ENCODE measurements at regions not wholly inside any gene's neighbourhood (a gene's known extent, or its start where the extent isn't known, plus 50 kb on each side); places are given as distances from the start of the nearest gene placed in this dataset.
"Not testable (repeated sequence)": the region's sequence is repeated elsewhere in the genome, so short reads cannot be mapped to it uniquely, and the experiment has no call there.

- TF ChIP-seq CTCF, POLR2A (IDR thresholded peaks at IDR 0.05): not testable (repeated sequence)
Observed at GRCh38 chr11:98763446-98763845, 257.3 kb upstream of the CNTN5 start.
